A673 (cell line): ENCODE measurements at regions not wholly inside any gene's neighbourhood (a gene's known extent, or its start where the extent isn't known, plus 50 kb on each side); places are given as distances from the start of the nearest gene placed in this dataset.

Experiments used
- BruUV-seq: library from RNA; stranded (reverse); fragments of 400-500 nt; replicated peaks from 2 replicates; lab custom pipeline; 2021; lab: Mats Ljungman, UMichigan
- CTCF ChIA-PET: fragments of 300-600 bp; sonication (Branson Sonifier 250); formaldehyde crosslinking; loops from one replicate; lab custom pipeline; 2022; ENCODE audit warnings: antibody characterized with exemption; lab: Charles Lee
- POLR2A ChIA-PET: fragments of 300-600 bp; sonication (Branson Sonifier 250); formaldehyde crosslinking; loops from one replicate; lab custom pipeline; 2022; ENCODE audit warnings: antibody characterized with exemption; ENCODE audit not compliant: low non-redundant PET; lab: Charles Lee
- DNase-seq: peaks from one replicate; pipeline ENCODE4 v3.0.0-alpha.2; 2015; ENCODE audit warnings: low spot score
- H3K27ac ChIP-seq: fragments of 200-600 bp; sonication (generic); 2 replicates; pipeline ENCODE4 v1.5.1; 2016; ENCODE audit warnings: mixed run types, low read depth, mild to moderate bottlenecking, mixed read lengths, antibody characterized with exemption, low read length; ENCODE audit not compliant: poor library complexity, severe bottlenecking
- H3K27me3 ChIP-seq: fragments of 200-600 bp; sonication (generic); replicated peaks from 2 replicates; pipeline ENCODE4 v1.6.1; 2017; ENCODE audit warnings: mixed run types, low read depth, mild to moderate bottlenecking, mixed read lengths, antibody characterized with exemption, low read length; ENCODE audit not compliant: insufficient read depth, poor library complexity
- H3K36me3 ChIP-seq: fragments of 200-600 bp; sonication (generic); 2 replicates; pipeline ENCODE4 v1.6.1; 2016; ENCODE audit warnings: mixed run types, mild to moderate bottlenecking, mixed read lengths, antibody characterized with exemption, low read length; ENCODE audit not compliant: insufficient read depth, poor library complexity, severe bottlenecking
- H3K4me1 ChIP-seq: fragments of 200-600 bp; sonication (generic); 2 replicates; pipeline ENCODE4 v1.6.1; 2017; ENCODE audit warnings: mixed run types, mild to moderate bottlenecking, mixed read lengths, antibody characterized with exemption, low read length; ENCODE audit not compliant: insufficient read depth, poor library complexity, severe bottlenecking
- H3K4me3 ChIP-seq: fragments of 200-600 bp; sonication (generic); 2 replicates; pipeline ENCODE4 v1.5.1; 2016; ENCODE audit warnings: low read depth, mixed run types, mild to moderate bottlenecking, mixed read lengths, low read length; ENCODE audit not compliant: poor library complexity, severe bottlenecking
- H3K9me3 ChIP-seq: fragments of 200-600 bp; sonication (generic); 2 replicates; pipeline ENCODE4 v1.6.1; 2016; ENCODE audit warnings: mixed run types, low read depth, mild to moderate bottlenecking, mixed read lengths, antibody characterized with exemption, low read length; ENCODE audit not compliant: poor library complexity, severe bottlenecking
- EZH2 ChIP-seq: fragments of 200-600 bp; sonication (generic); IDR thresholded peaks from 2 replicates; pipeline ENCODE4 v1.6.1; 2017; ENCODE audit warnings: borderline replicate concordance, low read depth, mild to moderate bottlenecking, mixed read lengths, antibody characterized with exemption, low read length; ENCODE audit not compliant: poor library complexity, severe bottlenecking
- intact Hi-C: fragments of 100-400 bp; cut with micrococcal nuclease; formaldehyde crosslinking; loops from one replicate; pipeline ENCODE4 v1.10.0; 2022; ENCODE audit not compliant: unreplicated experiment
- TF ChIP-seq, protein P1 (sequence below): fragments of 300-800, 200-600 bp; sonication (generic); conservative IDR thresholded peaks from 2 replicates; pipeline ENCODE4 v1.5.1; 2017; ENCODE audit warnings: low read depth, mild to moderate bottlenecking, antibody characterized with exemption, low read length, moderate library complexity, mixed read lengths

GRCh38 chr11:41788177-41788576 lies 328.7 kb upstream of the LRRC4C start:
- no peak for DNase-seq
- H3K27ac ChIP-seq: no peak overlapping the region
- H3K27me3 ChIP-seq: no peaks in the 10 kb centered on the region
- BruUV-seq: no TSS peak
- H3K9me3 ChIP-seq: peaks cover 61% of the 10 kb centered on the region
- no peak overlapping the region for H3K4me3 ChIP-seq
- H3K36me3 ChIP-seq: no peaks in the 10 kb centered on the region
- intact Hi-C loops: no loop called here
- no peak for TF ChIP-seq EZH2
- TF ChIP-seq, protein P1, sequence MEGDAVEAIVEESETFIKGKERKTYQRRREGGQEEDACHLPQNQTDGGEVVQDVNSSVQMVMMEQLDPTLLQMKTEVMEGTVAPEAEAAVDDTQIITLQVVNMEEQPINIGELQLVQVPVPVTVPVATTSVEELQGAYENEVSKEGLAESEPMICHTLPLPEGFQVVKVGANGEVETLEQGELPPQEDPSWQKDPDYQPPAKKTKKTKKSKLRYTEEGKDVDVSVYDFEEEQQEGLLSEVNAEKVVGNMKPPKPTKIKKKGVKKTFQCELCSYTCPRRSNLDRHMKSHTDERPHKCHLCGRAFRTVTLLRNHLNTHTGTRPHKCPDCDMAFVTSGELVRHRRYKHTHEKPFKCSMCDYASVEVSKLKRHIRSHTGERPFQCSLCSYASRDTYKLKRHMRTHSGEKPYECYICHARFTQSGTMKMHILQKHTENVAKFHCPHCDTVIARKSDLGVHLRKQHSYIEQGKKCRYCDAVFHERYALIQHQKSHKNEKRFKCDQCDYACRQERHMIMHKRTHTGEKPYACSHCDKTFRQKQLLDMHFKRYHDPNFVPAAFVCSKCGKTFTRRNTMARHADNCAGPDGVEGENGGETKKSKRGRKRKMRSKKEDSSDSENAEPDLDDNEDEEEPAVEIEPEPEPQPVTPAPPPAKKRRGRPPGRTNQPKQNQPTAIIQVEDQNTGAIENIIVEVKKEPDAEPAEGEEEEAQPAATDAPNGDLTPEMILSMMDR: no peak
- ChIA-PET CTCF (no interaction called here), POLR2A (no interaction called here)
- no peaks in the 10 kb centered on the region for H3K4me1 ChIP-seq

DNA sequence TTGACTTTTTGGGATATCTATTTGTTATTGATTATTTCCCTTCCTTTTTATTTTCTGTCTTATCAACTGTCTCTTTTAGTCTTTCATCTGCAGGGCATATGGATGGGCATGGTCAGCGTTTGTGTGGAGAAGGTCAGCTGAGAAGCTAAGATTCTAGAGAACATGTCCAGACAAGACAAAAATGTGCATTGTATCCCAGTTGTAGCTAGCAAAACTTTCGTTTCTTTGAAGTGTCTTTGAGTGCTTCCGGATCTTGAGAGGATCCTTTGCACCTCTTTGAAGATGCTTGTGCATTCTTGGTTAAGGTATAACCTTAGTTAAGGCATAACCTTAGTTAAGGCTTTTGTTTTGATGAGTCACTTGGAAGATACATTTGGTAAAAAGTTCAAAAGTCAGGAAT lies 329.9 kb upstream of the LRRC4C start:
- Histone ChIP-seq H3K4me1 (no peaks in the 10 kb centered on the region), H3K36me3 (no peaks in the 10 kb centered on the region), H3K27me3 (no peaks in the 10 kb centered on the region), H3K4me3 (no peak overlapping the region), H3K27ac (no peak overlapping the region), H3K9me3 (peaks cover 58% of the 10 kb centered on the region)
- intact Hi-C loops: no loop called here
- CTCF ChIA-PET: no interaction called here
- POLR2A ChIA-PET: no interaction called here
- no peak for TF ChIP-seq EZH2
- TF ChIP-seq, protein P1: no peak
- no peak for DNase-seq
- no TSS peak for BruUV-seq

DNA sequence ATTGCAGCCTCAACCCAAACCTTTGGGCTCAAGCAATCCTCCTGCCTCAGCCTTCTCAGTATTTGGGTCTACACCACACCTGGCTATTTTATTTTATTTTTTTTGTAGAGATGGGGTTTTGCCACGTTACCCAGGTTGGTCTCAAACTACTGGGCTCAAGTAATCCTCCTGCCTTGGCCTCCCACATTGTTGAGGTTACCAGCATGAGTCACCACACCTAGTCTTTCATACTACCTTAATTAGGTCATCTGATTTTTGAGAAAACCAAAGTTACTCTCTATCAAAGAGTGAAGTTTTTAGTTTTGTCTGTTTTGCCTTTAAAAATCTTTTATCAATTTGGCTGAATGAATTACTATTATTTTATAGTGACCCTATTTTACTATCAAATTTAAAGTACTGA lies 335.6 kb upstream of the LRRC4C start:
- Histone ChIP-seq H3K9me3 (peaks cover 62% of the 10 kb centered on the region), H3K4me3 (no peak overlapping the region), H3K27ac (no peak overlapping the region), H3K36me3 (no peaks in the 10 kb centered on the region), H3K4me1 (no peaks in the 10 kb centered on the region), H3K27me3 (no peaks in the 10 kb centered on the region)
- BruUV-seq: no TSS peak
- CTCF ChIA-PET: no interaction called here
- TF ChIP-seq, protein P1: no peak
- TF ChIP-seq EZH2: no peak
- DNase-seq: no peak
- POLR2A ChIA-PET: no interaction called here
- intact Hi-C loops: no loop called here
